ENCODE measurements at regions not wholly inside any gene's neighbourhood (a gene's known extent, or its start where the extent isn't known, plus 50 kb on each side); places are given as distances from the start of the nearest gene placed in this dataset.

- H3K27me3 Mint-ChIP-seq (ENCODE audit: insufficient read depth, unreplicated experiment) = no peaks in the 10 kb centered on the region
- TF ChIP-seq, protein P1, sequence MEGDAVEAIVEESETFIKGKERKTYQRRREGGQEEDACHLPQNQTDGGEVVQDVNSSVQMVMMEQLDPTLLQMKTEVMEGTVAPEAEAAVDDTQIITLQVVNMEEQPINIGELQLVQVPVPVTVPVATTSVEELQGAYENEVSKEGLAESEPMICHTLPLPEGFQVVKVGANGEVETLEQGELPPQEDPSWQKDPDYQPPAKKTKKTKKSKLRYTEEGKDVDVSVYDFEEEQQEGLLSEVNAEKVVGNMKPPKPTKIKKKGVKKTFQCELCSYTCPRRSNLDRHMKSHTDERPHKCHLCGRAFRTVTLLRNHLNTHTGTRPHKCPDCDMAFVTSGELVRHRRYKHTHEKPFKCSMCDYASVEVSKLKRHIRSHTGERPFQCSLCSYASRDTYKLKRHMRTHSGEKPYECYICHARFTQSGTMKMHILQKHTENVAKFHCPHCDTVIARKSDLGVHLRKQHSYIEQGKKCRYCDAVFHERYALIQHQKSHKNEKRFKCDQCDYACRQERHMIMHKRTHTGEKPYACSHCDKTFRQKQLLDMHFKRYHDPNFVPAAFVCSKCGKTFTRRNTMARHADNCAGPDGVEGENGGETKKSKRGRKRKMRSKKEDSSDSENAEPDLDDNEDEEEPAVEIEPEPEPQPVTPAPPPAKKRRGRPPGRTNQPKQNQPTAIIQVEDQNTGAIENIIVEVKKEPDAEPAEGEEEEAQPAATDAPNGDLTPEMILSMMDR (IDR thresholded peaks at IDR 0.05; ENCODE audit: unreplicated experiment) = no peak
- no TSS peak for BruUV-seq (replicated peaks)
- no peak for DNase-seq (ENCODE audit: unreplicated experiment)
- H3K4me3 Mint-ChIP-seq (ENCODE audit: unreplicated experiment) = no peak overlapping the region
- H3K36me3 Mint-ChIP-seq (ENCODE audit: insufficient read depth, unreplicated experiment) = no peaks in the 10 kb centered on the region
- H3K27ac Mint-ChIP-seq (ENCODE audit: low read depth, unreplicated experiment) = no peak overlapping the region
- ChIA-PET CTCF (no interaction called here), POLR2A (no interaction called here)
- H3K4me1 Mint-ChIP-seq (ENCODE audit: insufficient read depth, unreplicated experiment) = no peaks in the 10 kb centered on the region
- intact Hi-C loops (cut with micrococcal nuclease) = no loop called here
- H3K9me3 Mint-ChIP-seq (ENCODE audit: unreplicated experiment) = no peaks in the 10 kb centered on the region
Measured at GRCh38 chr12:125907351-125907750, 842.1 kb downstream of the AACS start.

DNA sequence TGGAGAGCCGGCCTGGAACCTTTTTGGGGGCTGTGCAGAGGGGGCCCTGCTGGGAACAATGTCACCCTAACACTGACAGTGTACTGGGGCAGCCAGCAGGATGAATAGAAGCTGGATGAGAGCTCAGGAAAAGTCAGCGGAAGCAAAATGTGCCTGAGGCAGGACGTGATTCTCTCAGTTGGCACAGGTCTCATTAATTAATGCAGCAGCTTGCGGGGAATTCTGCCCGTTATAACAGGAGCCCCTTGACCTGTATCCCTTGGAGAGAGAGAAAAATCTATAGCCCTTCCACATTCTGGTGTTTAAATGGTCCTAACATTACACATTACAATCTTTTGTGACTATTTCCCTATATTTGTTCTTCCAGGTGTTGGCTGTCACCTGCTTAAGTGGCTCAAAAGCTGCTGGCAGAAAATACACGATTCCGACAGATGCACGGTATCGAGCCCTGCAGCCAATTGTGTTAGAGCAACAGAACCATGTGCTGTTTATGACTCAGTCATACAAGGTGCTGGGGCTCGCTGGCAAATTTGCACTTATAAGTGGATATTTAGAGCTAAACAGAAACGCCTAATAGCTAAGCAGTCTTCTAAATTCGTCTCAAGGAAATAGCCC, 854.7 kb downstream of the AACS start:
- H3K4me3 Mint-ChIP-seq (ENCODE audit: unreplicated experiment) = no peak overlapping the region
- TF ChIP-seq, protein P1 (IDR thresholded peaks at IDR 0.05; ENCODE audit: unreplicated experiment) = no peak
- ChIA-PET POLR2A (no interaction called here), CTCF (no interaction called here)
- no peaks in the 10 kb centered on the region for H3K4me1 Mint-ChIP-seq (ENCODE audit: insufficient read depth, unreplicated experiment)
- no peaks in the 10 kb centered on the region for H3K36me3 Mint-ChIP-seq (ENCODE audit: insufficient read depth, unreplicated experiment)
- peaks cover 8% of the 10 kb centered on the region for H3K9me3 Mint-ChIP-seq (ENCODE audit: unreplicated experiment)
- no peak overlapping the region for H3K27ac Mint-ChIP-seq (ENCODE audit: low read depth, unreplicated experiment)
- DNase-seq (ENCODE audit: unreplicated experiment) = no peak
- BruUV-seq (replicated peaks) = no TSS peak
- H3K27me3 Mint-ChIP-seq (ENCODE audit: insufficient read depth, unreplicated experiment) = no peaks in the 10 kb centered on the region
- intact Hi-C loops (cut with micrococcal nuclease) = no loop called here

- H3K4me1 Mint-ChIP-seq (ENCODE audit: insufficient read depth, unreplicated experiment) = no peaks in the 10 kb centered on the region
- intact Hi-C loops (cut with micrococcal nuclease) = no loop called here
- ChIA-PET POLR2A (no interaction called here), CTCF (interaction anchor here (0.7 to 1.2 kb wide), 3 partner anchors 11 to 389 kb away, joined by 3 to 5 read pairs (median 4); no protein-coding TSS in a partner anchor)
- TF ChIP-seq, protein P1 (IDR thresholded peaks at IDR 0.05; ENCODE audit: unreplicated experiment) = no peak
- BruUV-seq (replicated peaks) = no TSS peak
- no peaks in the 10 kb centered on the region for H3K36me3 Mint-ChIP-seq (ENCODE audit: insufficient read depth, unreplicated experiment)
- H3K9me3 Mint-ChIP-seq (ENCODE audit: unreplicated experiment) = peaks cover 16% of the 10 kb centered on the region
- no peaks in the 10 kb centered on the region for H3K27me3 Mint-ChIP-seq (ENCODE audit: insufficient read depth, unreplicated experiment)
- no peak overlapping the region for H3K27ac Mint-ChIP-seq (ENCODE audit: low read depth, unreplicated experiment)
- DNase-seq (ENCODE audit: unreplicated experiment) = no peak
- H3K4me3 Mint-ChIP-seq (ENCODE audit: unreplicated experiment) = no peak overlapping the region
Measured at GRCh38 chr12:125922330-125922729, 857.1 kb downstream of the AACS start.

- intact Hi-C loops (cut with micrococcal nuclease) = no loop called here
- Mint-ChIP-seq H3K9me3 (ENCODE audit: unreplicated experiment) (peaks cover 17% of the 10 kb centered on the region), H3K27me3 (ENCODE audit: insufficient read depth, unreplicated experiment) (no peaks in the 10 kb centered on the region), H3K4me3 (ENCODE audit: unreplicated experiment) (no peak overlapping the region), H3K4me1 (ENCODE audit: insufficient read depth, unreplicated experiment) (no peaks in the 10 kb centered on the region), H3K27ac (ENCODE audit: low read depth, unreplicated experiment) (no peak overlapping the region), H3K36me3 (ENCODE audit: insufficient read depth, unreplicated experiment) (no peaks in the 10 kb centered on the region)
- DNase-seq (ENCODE audit: unreplicated experiment) = no peak
- CTCF ChIA-PET = no interaction called here
- POLR2A ChIA-PET = no interaction called here
- no TSS peak for BruUV-seq (replicated peaks)
- TF ChIP-seq, protein P1 (IDR thresholded peaks at IDR 0.05; ENCODE audit: unreplicated experiment) = no peak
Measured at GRCh38 chr12:125936502-125936901, 871.3 kb downstream of the AACS start.
